ENCODE measurements at regions not wholly inside any gene's neighbourhood (a gene's known extent, or its start where the extent isn't known, plus 50 kb on each side); places are given as distances from the start of the nearest gene placed in this dataset.

DNA sequence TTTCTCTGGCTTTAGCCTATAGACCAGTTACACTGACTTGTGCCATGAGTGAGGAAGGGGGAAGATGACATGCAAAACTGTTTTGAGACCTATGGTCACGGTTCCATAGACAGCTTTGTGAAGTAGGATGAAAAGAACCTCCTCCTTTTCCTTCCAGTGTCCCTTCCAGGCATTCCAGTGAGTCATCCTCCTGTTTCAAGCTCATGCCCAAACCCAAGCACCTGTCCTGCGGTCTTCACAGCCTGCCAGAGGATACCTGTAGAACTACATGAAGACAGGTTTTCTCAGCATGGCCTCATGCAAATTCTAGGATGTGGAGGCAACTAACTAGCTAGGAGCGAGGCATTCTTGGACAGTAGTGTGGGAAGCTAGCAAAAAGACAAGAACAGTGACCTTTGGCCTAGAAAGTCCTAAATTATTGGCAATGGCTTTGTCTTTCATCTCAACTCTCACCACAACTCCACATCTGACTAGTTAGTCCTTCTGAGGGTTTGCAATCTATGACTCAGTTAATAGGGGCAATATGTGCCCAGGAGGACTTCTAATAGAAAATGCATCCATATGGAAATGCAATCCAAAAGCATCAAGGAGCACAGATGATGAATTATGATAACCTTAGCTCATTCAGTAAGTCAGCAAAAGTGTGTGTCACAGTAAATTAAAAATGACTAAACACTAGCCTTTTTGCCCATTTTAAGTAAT lies 154.7 kb downstream of the RBM43 start:
- CTCF ChIA-PET = no interaction called here
- H3K27me3 Mint-ChIP-seq = peaks cover 0 to 16% (median 2%) of the 10 kb centered on the region in 5 donors

DNA sequence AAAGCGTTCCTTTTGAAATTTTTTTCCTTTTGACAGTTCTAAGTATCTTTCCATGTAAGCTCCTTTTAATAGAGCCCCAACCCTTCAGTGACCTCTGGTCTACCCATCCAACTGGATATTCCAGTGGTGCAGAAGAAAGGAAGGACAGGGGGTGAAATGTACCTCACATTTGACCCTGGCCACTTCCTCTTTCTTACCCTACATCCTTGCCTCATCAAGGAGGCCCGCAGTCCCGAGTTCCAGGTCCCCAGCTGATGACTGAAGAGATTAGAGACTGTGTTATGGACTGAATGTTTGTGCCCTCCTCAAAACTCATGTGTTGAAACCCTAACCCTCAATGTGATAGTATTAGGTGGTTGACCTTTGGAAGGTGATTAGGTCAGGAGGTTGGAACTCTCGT lies 158.1 kb downstream of the RBM43 start:
- Mint-ChIP-seq H3K27ac (no peak overlapping the region), H3K36me3 (no peaks in the 10 kb centered on the region), H3K9me3 (peaks cover 0 to 18% (median 4%) of the 10 kb centered on the region in 11 donors), H3K27me3 (peaks cover 0 to 14% (median 0%) of the 10 kb centered on the region in 5 donors), H3K4me3 (no peak overlapping the region), H3K4me1 (no peaks in the 10 kb centered on the region)
- peaks cover 0 to 4% (median 0%) of the 10 kb centered on the region in 3 experiments for H3K9me3 ChIP-seq (ENCODE audit: control insufficient read depth in 2 of 3, low read length in 3 of 3)
- no peaks in the 10 kb centered on the region for H3K36me3 ChIP-seq (ENCODE audit: control insufficient read depth in 2 of 3, insufficient read depth in 3 of 3, low read length in 3 of 3)
- ATAC-seq (no peak), DNase-seq (no peak)
- intact Hi-C loops (cut with micrococcal nuclease) = no loop called here
- H3K27me3 ChIP-seq (ENCODE audit: control insufficient read depth in 2 of 2, insufficient read depth in 2 of 2, low read length in 2 of 2) = no peaks in the 10 kb centered on the region
- H3K27ac ChIP-seq (ENCODE audit: low read depth, low read length) = no peak overlapping the region
- CTCF ChIA-PET = no interaction called here
- H3K4me3 ChIP-seq (ENCODE audit: low read length) = no peak overlapping the region
- no peaks in the 10 kb centered on the region for H3K4me1 ChIP-seq (ENCODE audit: control insufficient read depth in 2 of 2, insufficient read depth in 2 of 2, low read length in 2 of 2)
- POLR2A ChIA-PET = no interaction called here

More for the DNA sequence above, 154.7 kb downstream of the RBM43 start:
- H3K27ac Mint-ChIP-seq = no peak overlapping the region
- no peaks in the 10 kb centered on the region for H3K4me1 Mint-ChIP-seq
- Histone ChIP-seq H3K4me3 (ENCODE audit: low read length) (no peak overlapping the region), H3K36me3 (ENCODE audit: control insufficient read depth in 2 of 3, insufficient read depth in 3 of 3, low read length in 3 of 3) (no peaks in the 10 kb centered on the region), H3K9me3 (ENCODE audit: control insufficient read depth in 2 of 3, low read length in 3 of 3) (peaks cover 0 to 4% (median 0%) of the 10 kb centered on the region in 3 experiments), H3K4me1 (ENCODE audit: control insufficient read depth in 2 of 2, insufficient read depth in 2 of 2, low read length in 2 of 2) (no peaks in the 10 kb centered on the region), H3K27ac (ENCODE audit: low read depth, low read length) (no peak overlapping the region), H3K27me3 (ENCODE audit: control insufficient read depth in 2 of 2, insufficient read depth in 2 of 2, low read length in 2 of 2) (no peaks in the 10 kb centered on the region)
- ATAC-seq (no peak), DNase-seq (no peak)
- intact Hi-C loops (cut with micrococcal nuclease) = no loop called here
- peaks cover 0 to 18% (median 6%) of the 10 kb centered on the region in 11 donors for H3K9me3 Mint-ChIP-seq
- no peaks in the 10 kb centered on the region for H3K36me3 Mint-ChIP-seq
- POLR2A ChIA-PET = no interaction called here
- H3K4me3 Mint-ChIP-seq = no peak overlapping the region

DNA sequence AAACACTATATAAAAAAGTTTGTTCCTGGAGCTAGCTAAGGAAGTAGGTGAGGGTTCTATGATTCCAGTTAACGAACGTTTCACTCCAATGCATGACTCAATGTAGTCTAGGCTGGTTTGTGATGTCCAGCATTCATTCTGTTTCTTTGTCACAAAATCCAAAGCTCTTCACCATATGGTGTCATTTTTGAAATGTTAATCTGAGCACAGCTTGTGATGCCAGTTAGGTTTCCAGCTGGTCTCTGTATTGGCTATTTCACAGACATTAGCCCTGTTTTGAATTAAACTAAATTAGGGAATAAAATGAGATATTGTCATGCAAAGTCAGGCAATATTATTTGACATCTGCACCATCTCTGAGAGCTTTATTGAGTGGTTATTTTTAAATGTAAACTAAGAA lies 159.4 kb downstream of the RBM43 start:
- H3K9me3 ChIP-seq (ENCODE audit: control insufficient read depth in 2 of 3, low read length in 3 of 3) = no peaks in the 10 kb centered on the region
- DNase-seq (no peak), ATAC-seq (no peak)
- intact Hi-C loops (cut with micrococcal nuclease) = no loop called here
- Mint-ChIP-seq H3K36me3 (no peaks in the 10 kb centered on the region), H3K4me1 (no peaks in the 10 kb centered on the region), H3K27ac (no peak overlapping the region), H3K27me3 (peaks cover 0 to 11% (median 4%) of the 10 kb centered on the region in 5 donors), H3K4me3 (no peak overlapping the region), H3K9me3 (peaks cover 0 to 9% (median 2%) of the 10 kb centered on the region in 11 donors)
- H3K4me3 ChIP-seq (ENCODE audit: low read length) = no peak overlapping the region
- H3K36me3 ChIP-seq (ENCODE audit: control insufficient read depth in 2 of 3, insufficient read depth in 3 of 3, low read length in 3 of 3) = no peaks in the 10 kb centered on the region
- CTCF ChIA-PET = no interaction called here
- POLR2A ChIA-PET = no interaction called here
- H3K27me3 ChIP-seq (ENCODE audit: control insufficient read depth in 2 of 2, insufficient read depth in 2 of 2, low read length in 2 of 2) = no peaks in the 10 kb centered on the region
- H3K4me1 ChIP-seq (ENCODE audit: control insufficient read depth in 2 of 2, insufficient read depth in 2 of 2, low read length in 2 of 2) = no peaks in the 10 kb centered on the region
- H3K27ac ChIP-seq (ENCODE audit: low read depth, low read length) = no peak overlapping the region

DNA sequence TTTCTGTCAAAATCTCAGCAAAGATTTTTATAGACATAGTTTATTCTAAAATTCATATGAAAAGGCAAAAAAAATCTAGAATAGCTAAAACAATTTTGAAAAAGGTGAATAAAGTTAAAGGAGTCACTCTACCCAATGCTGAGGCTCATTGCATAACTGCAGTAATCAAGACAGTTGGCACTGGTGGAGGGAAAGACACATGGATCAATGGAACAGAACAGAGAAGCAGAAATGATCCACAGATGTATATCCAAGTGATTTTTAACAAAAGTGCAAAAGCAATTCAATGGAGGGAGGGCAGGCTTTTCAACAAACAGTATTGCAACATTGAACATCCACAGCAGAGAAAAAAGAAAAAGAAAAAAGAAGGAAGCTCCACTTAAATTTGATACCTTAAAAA lies 162.8 kb downstream of the RBM43 start:
- intact Hi-C loops (cut with micrococcal nuclease) = no loop called here

DNA sequence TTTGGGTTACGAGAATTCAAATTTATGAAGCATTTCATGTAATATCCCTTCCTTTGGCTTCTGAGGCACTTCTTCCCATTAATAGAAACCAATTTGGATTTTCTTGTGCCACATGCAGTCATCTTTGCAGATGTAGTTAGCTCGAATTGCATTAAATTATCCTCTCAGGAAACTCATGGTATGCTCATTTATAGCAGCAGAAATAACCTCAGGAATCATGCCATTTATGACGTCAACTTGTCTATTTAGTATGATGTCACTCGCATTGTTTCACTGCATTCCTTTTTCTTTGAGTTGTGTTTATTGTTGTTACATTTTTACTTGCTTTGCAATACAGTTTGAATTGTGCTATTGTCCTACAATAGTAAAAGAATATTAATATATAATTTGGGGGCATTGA lies 163.8 kb downstream of the RBM43 start:
- ATAC-seq = no peak
- no peak overlapping the region for H3K4me3 ChIP-seq (ENCODE audit: low read length)
- ChIA-PET POLR2A (no interaction called here), CTCF (no interaction called here)
- H3K4me1 ChIP-seq (ENCODE audit: control insufficient read depth in 2 of 2, insufficient read depth in 2 of 2, low read length in 2 of 2) = no peaks in the 10 kb centered on the region
- no peak overlapping the region for H3K27ac ChIP-seq (ENCODE audit: low read depth, low read length)
- H3K36me3 ChIP-seq (ENCODE audit: control insufficient read depth in 2 of 3, insufficient read depth in 3 of 3, low read length in 3 of 3) = no peaks in the 10 kb centered on the region
- Mint-ChIP-seq H3K36me3 (no peaks in the 10 kb centered on the region), H3K27me3 (peaks cover 0 to 18% (median 10%) of the 10 kb centered on the region in 5 donors), H3K9me3 (peaks cover 0 to 5% (median 0%) of the 10 kb centered on the region in 11 donors), H3K4me3 (no peak overlapping the region), H3K4me1 (peaks cover 0 to 20% (median 9%) of the 10 kb centered on the region in 7 donors), H3K27ac (no peak overlapping the region)
- H3K27me3 ChIP-seq (ENCODE audit: control insufficient read depth in 2 of 2, insufficient read depth in 2 of 2, low read length in 2 of 2) = no peaks in the 10 kb centered on the region
- no peak for DNase-seq
- intact Hi-C loops (cut with micrococcal nuclease) = no loop called here
- no peaks in the 10 kb centered on the region for H3K9me3 ChIP-seq (ENCODE audit: control insufficient read depth in 2 of 3, low read length in 3 of 3)

More for the DNA sequence above, 162.8 kb downstream of the RBM43 start:
- no peak overlapping the region for H3K27ac Mint-ChIP-seq
- H3K27me3 Mint-ChIP-seq = peaks cover 0 to 18% (median 10%) of the 10 kb centered on the region in 5 donors
- peaks cover 0 to 20% (median 9%) of the 10 kb centered on the region in 7 donors for H3K4me1 Mint-ChIP-seq
- H3K4me3 Mint-ChIP-seq = no peak overlapping the region
- H3K27ac ChIP-seq (ENCODE audit: low read depth, low read length) = no peak overlapping the region
- no peaks in the 10 kb centered on the region for H3K36me3 ChIP-seq (ENCODE audit: control insufficient read depth in 2 of 3, insufficient read depth in 3 of 3, low read length in 3 of 3)
- ATAC-seq = no peak
- no peak for DNase-seq
- no peaks in the 10 kb centered on the region for H3K4me1 ChIP-seq (ENCODE audit: control insufficient read depth in 2 of 2, insufficient read depth in 2 of 2, low read length in 2 of 2)
- H3K9me3 ChIP-seq (ENCODE audit: control insufficient read depth in 2 of 3, low read length in 3 of 3) = no peaks in the 10 kb centered on the region
- POLR2A ChIA-PET = no interaction called here
- peaks cover 0 to 5% (median 0%) of the 10 kb centered on the region in 11 donors for H3K9me3 Mint-ChIP-seq
- H3K27me3 ChIP-seq (ENCODE audit: control insufficient read depth in 2 of 2, insufficient read depth in 2 of 2, low read length in 2 of 2) = no peaks in the 10 kb centered on the region
- H3K36me3 Mint-ChIP-seq = no peaks in the 10 kb centered on the region
- CTCF ChIA-PET = no interaction called here
- H3K4me3 ChIP-seq (ENCODE audit: low read length) = no peak overlapping the region

DNA sequence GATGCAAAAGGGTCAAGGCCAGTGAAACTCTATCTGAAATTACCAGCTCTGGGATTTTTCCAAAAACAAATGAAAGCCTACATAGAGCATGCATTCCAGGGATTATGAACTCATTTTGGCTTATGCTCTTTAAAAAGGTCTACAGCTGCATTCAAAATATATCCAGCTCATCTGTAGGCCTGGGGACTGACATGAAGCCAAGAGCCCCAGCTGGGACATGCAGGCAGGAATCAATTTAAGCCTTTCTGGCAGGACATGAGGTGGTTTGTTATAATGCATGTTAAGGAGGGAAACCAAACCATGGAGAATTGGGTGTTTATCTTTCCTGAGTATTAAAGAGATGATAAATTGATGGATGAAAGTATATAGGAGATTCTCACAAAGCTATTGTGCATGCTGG lies 164.5 kb downstream of the RBM43 start:
- intact Hi-C loops (cut with micrococcal nuclease) = no loop called here
- Mint-ChIP-seq H3K4me3 (no peak overlapping the region), H3K4me1 (peaks cover 0 to 20% (median 9%) of the 10 kb centered on the region in 7 donors), H3K27ac (no peak overlapping the region), H3K36me3 (no peaks in the 10 kb centered on the region), H3K27me3 (peaks cover 0 to 18% (median 10%) of the 10 kb centered on the region in 5 donors), H3K9me3 (peaks cover 0 to 5% (median 0%) of the 10 kb centered on the region in 11 donors)
- DNase-seq = no peak
- H3K27me3 ChIP-seq (ENCODE audit: control insufficient read depth in 2 of 2, insufficient read depth in 2 of 2, low read length in 2 of 2) = no peaks in the 10 kb centered on the region
- no peak overlapping the region for H3K27ac ChIP-seq (ENCODE audit: low read depth, low read length)
- no peaks in the 10 kb centered on the region for H3K9me3 ChIP-seq (ENCODE audit: control insufficient read depth in 2 of 3, low read length in 3 of 3)
- H3K4me1 ChIP-seq (ENCODE audit: control insufficient read depth in 2 of 2, insufficient read depth in 2 of 2, low read length in 2 of 2) = no peaks in the 10 kb centered on the region
- ChIA-PET POLR2A (no interaction called here), CTCF (no interaction called here)
- ATAC-seq = no peak
- H3K36me3 ChIP-seq (ENCODE audit: control insufficient read depth in 2 of 3, insufficient read depth in 3 of 3, low read length in 3 of 3) = no peaks in the 10 kb centered on the region
- no peak overlapping the region for H3K4me3 ChIP-seq (ENCODE audit: low read length)

DNA sequence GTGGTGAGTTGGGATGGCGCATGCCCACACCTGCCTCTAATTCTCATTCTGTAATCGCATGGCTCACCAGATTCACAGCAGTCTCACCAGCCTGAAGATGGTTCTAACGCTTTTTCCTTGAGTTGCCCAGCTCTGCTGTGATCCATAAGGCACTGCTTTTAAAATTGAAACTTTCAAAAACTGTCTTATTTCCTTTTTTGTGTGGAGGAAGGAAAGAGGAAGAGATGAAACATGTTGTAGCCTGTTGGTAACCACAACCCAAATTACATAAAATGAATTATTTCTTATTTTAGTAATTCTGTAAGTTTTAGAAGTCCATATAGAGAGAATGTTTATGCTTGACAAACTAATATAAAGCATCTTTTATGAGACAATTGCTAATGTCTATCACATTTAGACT lies 165.4 kb downstream of the RBM43 start:
- no peak overlapping the region for H3K4me3 Mint-ChIP-seq
- CTCF ChIA-PET = no interaction called here
- Histone ChIP-seq H3K9me3 (ENCODE audit: control insufficient read depth in 2 of 3, low read length in 3 of 3) (no peaks in the 10 kb centered on the region), H3K27me3 (ENCODE audit: control insufficient read depth in 2 of 2, insufficient read depth in 2 of 2, low read length in 2 of 2) (no peaks in the 10 kb centered on the region), H3K36me3 (ENCODE audit: control insufficient read depth in 2 of 3, insufficient read depth in 3 of 3, low read length in 3 of 3) (no peaks in the 10 kb centered on the region), H3K4me3 (ENCODE audit: low read length) (no peak overlapping the region), H3K4me1 (ENCODE audit: control insufficient read depth in 2 of 2, insufficient read depth in 2 of 2, low read length in 2 of 2) (no peaks in the 10 kb centered on the region), H3K27ac (ENCODE audit: low read depth, low read length) (no peak overlapping the region)
- intact Hi-C loops (cut with micrococcal nuclease) = no loop called here
- DNase-seq (no peak), ATAC-seq (no peak)
- H3K4me1 Mint-ChIP-seq = peaks cover 0 to 20% (median 9%) of the 10 kb centered on the region in 7 donors
- no peaks in the 10 kb centered on the region for H3K36me3 Mint-ChIP-seq
- peaks cover 0 to 5% (median 0%) of the 10 kb centered on the region in 11 donors for H3K9me3 Mint-ChIP-seq
- peaks cover 0 to 19% (median 10%) of the 10 kb centered on the region in 5 donors for H3K27me3 Mint-ChIP-seq
- POLR2A ChIA-PET = no interaction called here
- H3K27ac Mint-ChIP-seq = no peak overlapping the region

Data from naive thymus-derived CD4-positive, alpha-beta T cell (primary cell).